Activated CD4-positive, alpha-beta T cell treated with anti-CD3 and anti-CD28 coated beads, Interleukin-2, amount 50 U/mL, for 24 hours (primary cell): ENCODE measurements at regions not wholly inside any gene's neighbourhood (a gene's known extent, or its start where the extent isn't known, plus 50 kb on each side); places are given as distances from the start of the nearest gene placed in this dataset.

Source experiments
- DNase-seq, 2 donors: peaks; one replicate each; pipeline ENCODE4 v3.0.0-alpha.2; 2020; ENCODE audit warnings: low read depth in 1 of 2, low spot score in 1 of 2

DNA sequence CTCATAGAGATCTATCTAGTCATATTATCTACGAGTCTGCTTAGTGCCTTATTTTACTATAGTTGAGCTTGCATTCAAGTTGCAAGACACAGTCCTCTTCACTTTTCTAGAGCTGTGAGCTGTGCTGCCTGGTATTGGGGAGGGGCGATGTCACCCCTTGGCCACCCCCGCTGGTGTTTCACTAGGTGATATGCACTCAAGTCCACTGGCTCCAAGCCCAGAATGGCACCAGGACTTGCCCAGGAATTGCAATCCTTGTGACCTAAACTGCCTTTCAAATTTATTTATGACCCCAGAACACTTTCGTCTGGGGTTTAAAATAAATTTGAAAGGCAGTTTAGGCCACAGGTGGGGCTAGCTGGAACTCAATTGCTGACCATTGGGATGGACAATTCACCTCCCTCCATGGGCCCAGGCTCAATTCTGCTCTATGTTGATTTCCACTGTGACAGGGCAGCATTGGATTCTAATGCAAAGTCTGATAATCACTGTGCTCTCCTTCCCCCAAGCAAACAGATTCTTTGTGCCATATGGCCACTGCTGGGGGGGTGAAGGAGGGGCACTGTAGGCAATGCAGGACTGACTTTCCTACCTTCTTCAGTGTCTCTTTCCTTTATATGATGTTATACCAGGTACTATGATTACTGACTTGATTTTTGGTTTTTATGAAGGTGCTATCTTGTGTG lies 1244.2 kb upstream of the MIR17HG start:
- no peak for DNase-seq

DNA sequence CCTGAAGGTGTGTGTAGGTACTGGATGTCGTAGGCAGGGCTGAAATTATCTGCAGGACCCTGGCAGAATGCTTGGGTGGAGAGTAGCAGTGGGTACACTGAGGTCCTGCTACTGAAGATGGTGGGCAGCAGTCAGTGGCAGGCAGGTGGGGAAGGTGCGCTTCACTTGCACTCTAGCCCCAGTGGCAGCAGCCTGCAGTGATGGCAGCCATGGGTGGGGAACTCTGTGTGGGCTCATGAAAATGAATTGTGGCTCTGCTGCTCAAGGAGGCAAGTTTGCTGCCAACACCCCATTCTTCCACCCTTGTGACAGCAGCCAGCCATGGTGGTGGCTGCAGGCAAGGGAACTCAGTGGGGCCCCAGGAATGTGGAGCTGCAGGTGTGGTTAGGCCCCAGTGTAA lies 1242.7 kb upstream of the MIR17HG start:
- no peak for DNase-seq

DNA sequence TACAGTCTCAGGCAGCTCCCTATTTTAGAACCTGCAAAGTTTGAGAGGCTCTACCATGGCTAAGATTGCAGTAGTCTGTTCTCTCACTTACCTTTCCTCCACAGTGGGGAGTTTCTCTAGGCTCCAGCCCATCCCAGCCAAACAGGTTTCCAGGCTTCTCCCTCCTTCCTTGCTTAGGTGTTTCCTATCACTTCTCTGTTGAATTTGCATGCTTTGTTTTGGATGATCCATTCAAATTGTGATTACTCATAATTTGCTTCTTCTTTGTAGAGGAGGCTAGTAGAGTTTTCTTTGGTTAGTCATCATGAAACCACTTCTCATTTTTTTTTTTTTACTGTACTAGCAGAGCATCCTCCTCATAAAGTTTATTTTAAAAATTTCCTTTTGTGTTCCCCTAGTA lies 1242.2 kb upstream of the MIR17HG start:
- DNase-seq: no peak

DNA sequence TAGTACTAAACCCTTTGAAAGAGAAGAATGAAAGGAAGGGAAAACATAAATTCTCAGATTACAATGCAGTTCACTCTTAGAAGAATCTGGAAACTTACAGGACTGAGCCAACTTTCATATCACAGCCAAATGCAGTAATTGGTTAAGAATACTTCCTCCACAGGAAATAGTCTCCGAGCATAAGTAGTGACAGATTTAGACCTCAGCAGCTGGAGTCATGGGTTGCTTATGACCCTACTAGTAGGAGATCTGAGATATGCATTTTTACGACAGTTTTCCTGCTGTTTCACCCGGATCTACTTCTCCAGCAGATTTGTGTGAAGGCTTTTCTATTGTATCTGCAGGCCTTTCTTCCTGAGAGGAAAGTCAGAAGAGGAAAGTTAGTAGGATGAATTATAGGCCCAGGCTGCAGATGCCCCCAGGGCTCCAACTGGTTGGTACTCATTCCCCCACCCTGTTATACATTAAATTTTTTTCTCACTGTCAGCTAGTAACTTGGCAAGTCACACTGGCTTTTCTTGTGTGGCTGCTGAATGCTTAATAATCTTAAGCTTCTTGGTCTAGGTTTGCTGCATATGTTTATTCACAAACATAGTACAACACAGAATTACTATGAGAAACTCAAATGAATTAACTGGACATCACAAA lies 1241.5 kb upstream of the MIR17HG start:
- DNase-seq: no peak

DNA sequence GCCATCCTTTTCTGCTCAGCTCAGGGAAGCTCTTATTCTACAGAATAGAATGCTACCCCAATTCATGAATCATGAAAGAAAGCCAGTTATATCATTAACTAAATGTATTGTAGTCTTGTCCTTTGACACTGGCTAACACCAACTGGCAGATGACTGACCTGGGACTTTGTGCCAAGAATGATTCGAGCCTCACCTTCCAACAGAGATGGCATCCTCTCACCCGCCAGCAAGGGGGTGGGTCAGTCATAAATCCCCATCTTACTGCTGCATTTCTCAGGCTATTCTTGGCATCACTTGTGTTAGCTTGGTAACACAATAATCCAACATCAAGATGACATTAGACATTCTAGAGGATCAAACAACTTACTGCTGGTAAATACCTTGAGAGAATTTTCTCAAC lies 1239.8 kb upstream of the MIR17HG start:
- no peak for DNase-seq

DNA sequence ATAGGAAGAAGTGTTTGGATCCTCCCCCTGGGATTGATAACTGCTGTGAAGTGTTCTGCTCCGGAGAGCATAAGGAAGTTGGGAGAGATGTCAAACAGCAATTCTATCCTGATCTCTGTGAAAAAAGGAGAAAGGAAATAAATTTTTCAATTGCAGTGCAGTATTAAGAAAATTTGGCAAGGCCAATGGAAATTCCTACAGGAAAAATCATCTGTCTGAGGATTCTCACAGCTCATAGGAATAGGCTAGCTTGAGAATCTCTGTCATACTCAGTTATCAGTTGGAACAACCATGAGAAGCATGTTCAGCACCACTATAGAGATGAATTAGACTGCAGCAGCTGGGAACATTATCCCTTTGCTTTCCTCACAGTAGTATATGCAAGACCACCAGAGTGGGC lies 1238.9 kb upstream of the MIR17HG start:
- DNase-seq: no peak

DNA sequence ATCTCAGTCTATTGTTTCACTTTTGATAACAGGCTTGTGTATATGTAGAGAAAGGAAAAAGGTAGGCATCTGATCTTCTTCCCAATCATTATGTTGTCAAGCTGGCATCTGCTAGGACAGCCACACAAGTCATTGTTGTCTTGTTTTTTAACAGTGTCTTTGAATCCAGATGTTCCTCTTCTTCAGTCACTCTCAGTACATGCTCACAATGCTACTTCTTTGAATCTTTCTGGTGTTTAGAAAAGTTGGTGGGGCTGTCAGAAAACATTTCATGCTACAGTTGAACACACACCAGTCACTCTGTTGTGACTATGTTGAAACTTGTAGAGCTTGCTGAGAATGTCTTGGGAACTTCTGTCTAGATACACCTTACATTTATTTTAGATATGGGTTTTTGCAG lies 1231.4 kb upstream of the MIR17HG start:
- no peak for DNase-seq

DNA sequence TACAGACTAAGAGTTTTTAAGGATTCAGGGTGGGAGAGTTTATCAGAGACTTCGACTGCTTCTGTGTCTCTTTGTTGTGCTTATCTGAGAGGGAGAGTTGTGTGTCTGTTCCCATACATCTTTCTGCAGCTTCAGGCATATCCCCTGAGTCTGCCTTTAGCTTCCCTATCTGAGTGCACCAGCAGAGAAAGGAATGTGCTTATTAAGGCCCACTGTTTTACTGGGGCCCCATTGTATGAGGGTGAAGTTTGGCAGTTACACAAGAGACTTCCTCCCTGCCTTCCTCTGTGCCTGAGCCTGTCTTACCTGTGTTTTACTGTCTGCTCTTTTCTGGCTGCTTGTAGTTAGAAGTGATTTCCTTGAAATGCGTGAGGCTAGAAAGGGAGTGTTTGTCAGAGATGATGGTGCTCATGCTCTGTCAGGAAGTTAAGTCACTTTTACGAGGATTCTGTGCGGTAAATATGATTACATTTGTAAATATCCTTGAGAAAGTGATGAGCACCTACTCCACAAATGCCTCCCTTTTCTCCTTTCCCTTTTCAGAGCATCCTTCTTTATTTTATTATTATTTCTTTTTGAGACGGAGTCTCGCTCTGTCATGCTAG lies 1228.9 kb upstream of the MIR17HG start:
- DNase-seq: no peak

DNA sequence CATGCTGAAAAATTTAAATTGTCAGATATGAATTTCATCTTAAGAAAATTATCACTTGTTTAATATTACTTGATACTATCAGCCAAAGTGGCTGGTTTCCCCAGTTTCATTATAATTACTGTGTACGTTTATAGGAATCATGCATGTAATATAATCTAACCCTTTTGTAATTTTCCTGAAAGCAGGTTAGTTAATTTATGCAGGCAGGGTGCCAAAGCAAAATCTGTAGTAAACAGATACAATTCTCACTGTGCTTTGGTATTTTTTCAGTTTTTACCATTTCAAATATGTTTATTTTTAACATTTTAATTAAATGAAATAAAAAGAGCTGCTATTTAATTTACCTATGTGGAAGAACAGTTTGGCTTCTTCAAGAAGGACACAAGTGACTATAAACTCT lies 1227.5 kb upstream of the MIR17HG start:
- no peak for DNase-seq

DNA sequence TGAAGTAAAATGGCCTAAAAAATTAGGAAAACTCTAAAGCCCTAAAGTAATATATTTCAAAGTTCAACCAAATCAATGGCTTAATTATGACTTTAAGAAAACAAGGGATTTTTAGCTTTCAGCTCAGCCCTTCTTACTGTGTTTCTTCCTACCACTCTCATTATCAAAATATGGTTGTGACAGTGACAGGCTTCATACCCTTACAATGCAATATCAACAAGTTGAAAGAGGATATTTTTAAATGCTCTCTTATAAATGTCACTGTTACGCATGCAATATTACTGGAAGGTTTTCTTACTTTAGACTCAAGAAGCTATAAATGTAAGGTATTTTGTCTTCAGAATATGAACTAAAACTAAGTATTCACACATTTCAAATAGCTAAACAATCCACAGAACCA lies 1225.7 kb upstream of the MIR17HG start:
- DNase-seq: no peak

DNA sequence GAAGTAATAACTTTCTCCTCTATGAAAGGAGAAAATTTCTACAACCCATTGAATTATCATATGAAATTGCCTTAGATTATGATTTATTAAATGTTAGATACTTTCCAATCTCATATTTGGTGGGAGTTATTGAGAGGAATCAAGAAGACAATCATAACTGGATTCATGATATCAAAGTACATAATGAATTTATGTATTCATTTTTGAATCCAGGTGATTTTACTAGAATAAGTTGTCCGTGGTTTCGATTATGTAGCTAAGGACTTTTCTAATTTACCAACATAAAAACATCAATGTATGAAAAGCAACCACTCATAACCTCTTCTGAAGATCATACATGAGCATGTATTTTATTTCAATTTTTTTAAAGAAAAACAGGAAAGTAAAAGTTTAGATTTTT lies 1225.0 kb upstream of the MIR17HG start:
- DNase-seq: no peak

DNA sequence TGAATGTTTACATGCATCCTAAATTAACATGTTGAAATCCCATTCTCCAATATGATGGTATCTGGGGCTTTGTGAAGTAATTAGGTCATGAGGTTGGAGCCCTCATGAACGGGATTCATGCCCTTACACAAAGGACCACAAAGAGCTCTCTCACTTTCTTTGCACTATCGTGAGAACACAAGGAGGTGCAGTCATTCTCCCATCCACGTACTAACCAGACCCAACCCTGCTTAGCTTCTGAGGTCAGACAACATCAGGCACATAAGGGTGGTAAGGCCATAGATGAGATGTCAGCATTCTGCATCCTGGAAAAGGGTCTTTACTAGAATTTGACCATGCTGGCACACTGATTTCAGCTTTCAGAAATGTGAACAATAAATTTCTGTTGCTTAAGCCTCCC lies 1211.9 kb upstream of the MIR17HG start:
- DNase-seq: no peak

DNA sequence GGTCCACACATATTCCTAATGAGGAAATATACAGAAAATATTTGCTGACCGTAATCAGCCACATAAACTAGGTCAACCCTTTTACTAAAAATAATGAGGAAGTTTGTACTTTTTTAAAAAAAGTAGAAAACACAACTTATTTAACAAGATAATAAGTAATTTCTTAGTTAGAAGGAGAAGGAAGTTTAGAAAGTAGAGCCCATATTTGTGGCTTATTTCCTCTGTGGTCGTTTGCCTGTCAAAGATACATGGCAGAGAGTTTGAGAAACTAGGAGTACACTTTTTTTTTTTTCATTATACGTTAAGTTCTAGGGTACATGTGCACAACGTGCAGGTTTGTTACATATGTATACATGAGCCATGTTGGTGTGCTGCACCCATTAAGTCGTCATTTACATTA lies 1205.2 kb upstream of the MIR17HG start:
- no peak for DNase-seq

DNA sequence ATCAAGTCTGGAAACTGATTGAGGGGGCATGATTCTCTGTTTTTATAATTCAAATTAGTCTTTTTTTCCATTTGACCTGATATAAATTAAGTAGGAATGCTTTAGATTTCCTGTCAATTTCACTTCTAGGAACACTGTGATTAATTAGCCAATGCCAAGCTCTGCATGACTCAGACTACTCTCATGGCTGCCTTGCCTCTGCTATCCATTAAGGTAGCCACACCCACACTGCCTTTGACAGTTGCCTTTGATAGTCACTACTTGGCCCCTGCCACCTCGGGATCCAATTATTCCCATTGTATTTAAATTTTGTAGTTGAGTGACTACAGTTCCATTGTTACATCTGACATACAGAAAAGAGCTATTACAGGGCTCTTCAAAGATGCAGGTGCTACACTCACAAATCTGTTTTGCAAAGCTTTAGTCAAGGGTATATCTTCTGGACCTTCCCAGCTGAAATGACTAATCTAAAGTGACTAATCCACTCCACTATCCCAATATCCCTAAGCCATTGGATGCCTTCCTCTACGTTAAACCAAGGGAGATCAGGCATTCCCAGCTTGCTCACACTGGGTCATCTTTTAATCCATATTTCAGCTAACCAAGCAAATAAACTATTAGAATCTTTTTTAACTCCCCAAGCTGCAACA lies 1193.1 kb upstream of the MIR17HG start:
- DNase-seq: no peak

DNA sequence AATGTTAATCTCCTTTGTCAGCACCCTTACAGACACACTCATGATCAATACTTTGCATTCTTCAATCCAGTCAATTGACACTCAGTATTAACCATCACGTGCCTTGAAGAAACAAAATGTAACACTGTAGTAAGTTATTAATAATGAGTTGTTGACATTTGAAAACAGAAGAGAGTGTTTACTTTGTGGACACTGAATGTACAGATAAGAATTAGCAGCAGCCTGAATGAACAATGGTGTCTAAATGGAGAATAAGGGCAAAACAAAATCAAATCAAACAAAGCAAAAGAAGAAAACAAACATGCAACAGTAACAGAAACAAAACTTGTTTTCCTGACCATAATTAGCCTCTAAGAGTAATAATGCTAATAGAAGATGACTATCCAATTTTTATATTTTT lies 1191.1 kb upstream of the MIR17HG start:
- no peak for DNase-seq

DNA sequence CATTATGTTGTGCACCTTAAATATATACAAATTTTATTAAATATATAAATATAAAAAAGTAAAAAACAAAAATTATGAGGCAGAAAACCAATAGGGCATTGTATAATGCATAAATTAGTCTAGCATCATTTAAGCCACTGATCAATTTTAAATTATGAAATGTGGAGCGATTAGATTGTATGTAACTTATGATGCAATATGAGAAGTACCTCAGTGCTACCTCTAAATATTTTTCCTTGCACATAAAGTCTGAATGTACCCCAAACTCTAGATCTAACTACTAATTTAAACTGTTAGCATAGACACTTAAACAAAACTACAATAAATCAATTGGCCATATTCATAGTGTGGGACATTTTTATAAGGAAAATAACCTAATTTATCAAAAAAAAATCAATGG lies 1178.5 kb upstream of the MIR17HG start:
- DNase-seq: no peak

DNA sequence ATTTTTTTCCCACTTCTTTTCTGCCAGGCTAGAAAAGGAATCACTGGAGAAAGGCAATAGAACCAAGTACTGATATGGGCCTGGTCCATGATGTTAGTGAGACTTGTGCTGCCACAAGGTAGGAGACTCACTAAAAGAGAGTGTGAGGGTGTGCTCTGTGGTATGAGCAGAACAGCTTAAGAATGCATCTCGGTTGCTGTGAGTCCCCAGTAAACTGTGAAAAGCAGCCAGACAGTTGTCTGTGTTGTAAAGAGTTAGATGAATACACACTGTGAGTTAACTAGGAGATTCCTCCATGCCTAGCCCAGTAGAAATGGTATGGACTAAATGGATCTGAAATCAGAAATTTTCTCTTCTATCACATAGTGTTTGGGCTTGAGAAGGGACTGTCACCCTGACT lies 1177.3 kb upstream of the MIR17HG start:
- no peak for DNase-seq

DNA sequence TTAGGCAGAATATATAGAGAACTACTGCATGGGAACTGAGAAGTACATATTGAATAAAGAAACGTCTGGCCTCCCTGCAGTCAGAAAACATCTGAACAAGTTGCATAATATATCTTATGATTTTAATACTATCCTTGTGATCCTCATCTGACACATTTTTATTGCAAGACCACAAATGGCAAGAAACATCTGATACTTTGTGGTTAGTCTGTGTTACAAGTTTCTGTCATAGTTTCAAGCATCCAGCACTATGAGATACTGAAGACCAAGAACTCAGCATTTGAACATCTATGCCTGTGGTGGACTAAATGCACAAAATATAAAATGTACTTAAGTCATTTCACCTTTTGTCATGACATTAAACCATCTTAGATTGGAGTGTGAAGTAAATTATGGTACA lies 1175.8 kb upstream of the MIR17HG start:
- no peak for DNase-seq

DNA sequence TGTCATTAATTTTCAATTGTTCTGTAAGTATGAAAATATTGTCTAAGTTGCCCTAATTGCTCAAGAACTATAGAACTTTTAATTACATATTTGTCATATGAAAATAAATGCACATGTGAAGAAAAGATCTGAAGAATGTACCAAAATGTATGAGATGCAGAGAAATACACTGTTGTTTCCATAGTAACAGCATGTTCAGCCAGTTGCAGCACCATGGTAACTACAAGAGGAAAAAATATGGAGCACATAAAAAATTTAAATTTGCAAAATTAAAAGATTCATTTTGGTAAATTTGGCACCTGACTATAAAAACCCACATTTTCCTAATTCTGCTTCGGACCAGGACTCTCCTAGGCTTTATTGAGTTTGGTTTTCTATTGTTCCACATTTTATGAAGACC lies 1170.0 kb upstream of the MIR17HG start:
- DNase-seq: no peak

DNA sequence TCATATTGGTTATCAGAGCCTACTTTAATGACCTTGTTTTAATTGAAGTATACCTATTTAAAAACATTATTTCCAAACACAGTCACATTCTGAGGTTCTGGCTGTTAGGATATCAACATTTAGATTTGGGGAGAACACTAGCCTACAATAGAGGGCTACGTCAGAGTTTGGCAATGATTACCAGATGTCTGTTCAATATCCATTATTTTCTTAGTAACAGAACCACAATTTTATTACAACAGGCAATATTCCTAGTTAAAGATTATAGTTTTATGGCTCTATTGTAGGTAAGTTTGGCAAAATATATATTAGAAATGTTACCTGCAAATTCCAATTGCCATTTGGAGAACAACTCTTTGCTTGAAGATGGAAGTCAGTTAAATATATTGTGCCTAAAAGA lies 1163.1 kb upstream of the MIR17HG start:
- DNase-seq: no peak

DNA sequence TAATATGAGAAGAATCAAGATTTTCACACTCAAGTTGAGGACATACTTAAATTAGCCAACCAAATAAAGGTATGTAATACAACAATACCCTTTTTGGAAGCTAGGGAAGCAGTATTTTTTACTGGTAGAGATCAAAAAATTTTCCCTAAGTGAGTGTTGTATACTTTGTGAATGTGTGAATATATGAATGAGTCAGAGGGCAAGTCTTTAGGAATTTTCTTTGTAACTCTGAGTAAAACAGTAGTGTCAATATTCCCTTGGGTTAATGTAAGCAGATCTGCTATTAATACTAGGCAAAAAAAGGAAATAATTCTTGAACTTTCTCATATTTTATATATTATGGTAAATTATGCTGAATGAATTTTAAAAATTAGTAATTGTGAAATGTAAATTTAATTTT lies 1161.8 kb upstream of the MIR17HG start:
- no peak for DNase-seq
